ENCODE measurements at regions not wholly inside any gene's neighbourhood (a gene's known extent, or its start where the extent isn't known, plus 50 kb on each side); places are given as distances from the start of the nearest gene placed in this dataset.
"Not testable (repeated sequence)": the region's sequence is repeated elsewhere in the genome, so short reads cannot be mapped to it uniquely, and the experiment has no call there.

DNA sequence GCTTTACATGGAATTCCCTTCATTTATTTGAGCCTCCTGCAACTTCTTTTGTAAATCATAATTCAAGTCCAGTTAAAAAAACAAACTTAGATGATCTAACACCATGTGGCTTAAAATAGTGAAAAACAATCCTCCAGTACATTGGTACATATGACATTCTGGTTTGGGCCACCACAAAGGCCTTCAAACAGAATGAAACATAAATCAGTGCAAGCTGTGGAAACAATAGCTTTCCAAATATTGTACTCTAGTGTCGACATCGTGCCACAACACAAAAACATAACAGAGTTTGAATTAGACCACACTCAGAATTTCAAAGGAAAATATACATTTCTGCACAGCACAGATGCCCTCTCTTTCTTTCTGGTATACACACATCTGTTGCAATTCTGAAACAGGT, 751.3 kb downstream of the SLC6A15 start:
- Histone ChIP-seq H3K27ac (ENCODE audit: low read length) (no peak overlapping the region), H4K20me1 (ENCODE audit: insufficient read depth, low read length) (no peaks in the 10 kb centered on the region), H3K36me3 (replicated peaks; ENCODE audit: low read depth, low read length) (no peaks in the 10 kb centered on the region), H3K4me2 (ENCODE audit: low read length) (no peak overlapping the region), H2AFZ (ENCODE audit: low read depth, low read length) (no peak overlapping the region), H3K4me3 (ENCODE audit: low read length) (no peak overlapping the region), H3K9ac (ENCODE audit: low read length) (no peak overlapping the region), H3K79me2 (ENCODE audit: low read length) (no peaks in the 10 kb centered on the region), H3K27me3 (ENCODE audit: low read depth, low read length) (no peaks in the 10 kb centered on the region), H3K4me1 (ENCODE audit: low read length) (no peaks in the 10 kb centered on the region), H3K9me3 (ENCODE audit: insufficient read depth, low read length) (no peaks in the 10 kb centered on the region)
- TF ChIP-seq EZH2phosphoT487 (IDR thresholded peaks at IDR 0.05; ENCODE audit: low read depth) = no peak
- TF ChIP-seq, protein P1, sequence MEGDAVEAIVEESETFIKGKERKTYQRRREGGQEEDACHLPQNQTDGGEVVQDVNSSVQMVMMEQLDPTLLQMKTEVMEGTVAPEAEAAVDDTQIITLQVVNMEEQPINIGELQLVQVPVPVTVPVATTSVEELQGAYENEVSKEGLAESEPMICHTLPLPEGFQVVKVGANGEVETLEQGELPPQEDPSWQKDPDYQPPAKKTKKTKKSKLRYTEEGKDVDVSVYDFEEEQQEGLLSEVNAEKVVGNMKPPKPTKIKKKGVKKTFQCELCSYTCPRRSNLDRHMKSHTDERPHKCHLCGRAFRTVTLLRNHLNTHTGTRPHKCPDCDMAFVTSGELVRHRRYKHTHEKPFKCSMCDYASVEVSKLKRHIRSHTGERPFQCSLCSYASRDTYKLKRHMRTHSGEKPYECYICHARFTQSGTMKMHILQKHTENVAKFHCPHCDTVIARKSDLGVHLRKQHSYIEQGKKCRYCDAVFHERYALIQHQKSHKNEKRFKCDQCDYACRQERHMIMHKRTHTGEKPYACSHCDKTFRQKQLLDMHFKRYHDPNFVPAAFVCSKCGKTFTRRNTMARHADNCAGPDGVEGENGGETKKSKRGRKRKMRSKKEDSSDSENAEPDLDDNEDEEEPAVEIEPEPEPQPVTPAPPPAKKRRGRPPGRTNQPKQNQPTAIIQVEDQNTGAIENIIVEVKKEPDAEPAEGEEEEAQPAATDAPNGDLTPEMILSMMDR (IDR thresholded peaks at IDR 0.05; ENCODE audit: low read depth, low read length) = no peak

DNA sequence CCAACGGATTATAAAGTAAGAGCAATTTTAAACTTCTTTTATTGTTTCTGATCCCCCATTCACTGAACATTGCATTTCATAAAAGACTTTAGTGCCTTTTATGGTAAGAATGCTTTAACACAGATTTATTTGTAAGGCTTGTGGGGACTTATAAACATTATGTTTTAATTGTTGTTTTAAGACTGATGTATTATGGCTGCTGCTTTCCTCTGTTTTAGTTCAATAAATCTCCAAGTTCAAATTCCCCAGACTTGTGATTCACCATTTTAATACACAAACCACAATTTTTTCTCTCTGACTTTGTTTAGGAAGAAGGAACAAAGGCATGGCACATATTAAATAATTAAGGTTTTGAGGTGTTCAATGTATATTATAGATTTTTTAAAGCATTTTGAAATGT, 753.3 kb downstream of the SLC6A15 start:
- no peak for TF ChIP-seq EZH2phosphoT487 (IDR thresholded peaks at IDR 0.05; ENCODE audit: low read depth)
- TF ChIP-seq, protein P1 (IDR thresholded peaks at IDR 0.05; ENCODE audit: low read depth, low read length) = no peak
- H3K9ac ChIP-seq (ENCODE audit: low read length) = no peak overlapping the region
- H3K4me1 ChIP-seq (ENCODE audit: low read length) = no peaks in the 10 kb centered on the region
- H3K27me3 ChIP-seq (ENCODE audit: low read depth, low read length) = no peaks in the 10 kb centered on the region
- H3K79me2 ChIP-seq (ENCODE audit: low read length) = no peaks in the 10 kb centered on the region
- H3K36me3 ChIP-seq (replicated peaks; ENCODE audit: low read depth, low read length) = no peaks in the 10 kb centered on the region
- no peak overlapping the region for H3K27ac ChIP-seq (ENCODE audit: low read length)
- no peak overlapping the region for H3K4me3 ChIP-seq (ENCODE audit: low read length)
- H4K20me1 ChIP-seq (ENCODE audit: insufficient read depth, low read length) = no peaks in the 10 kb centered on the region
- H2AFZ ChIP-seq (ENCODE audit: low read depth, low read length) = no peak overlapping the region
- no peaks in the 10 kb centered on the region for H3K9me3 ChIP-seq (ENCODE audit: insufficient read depth, low read length)
- H3K4me2 ChIP-seq (ENCODE audit: low read length) = no peak overlapping the region

DNA sequence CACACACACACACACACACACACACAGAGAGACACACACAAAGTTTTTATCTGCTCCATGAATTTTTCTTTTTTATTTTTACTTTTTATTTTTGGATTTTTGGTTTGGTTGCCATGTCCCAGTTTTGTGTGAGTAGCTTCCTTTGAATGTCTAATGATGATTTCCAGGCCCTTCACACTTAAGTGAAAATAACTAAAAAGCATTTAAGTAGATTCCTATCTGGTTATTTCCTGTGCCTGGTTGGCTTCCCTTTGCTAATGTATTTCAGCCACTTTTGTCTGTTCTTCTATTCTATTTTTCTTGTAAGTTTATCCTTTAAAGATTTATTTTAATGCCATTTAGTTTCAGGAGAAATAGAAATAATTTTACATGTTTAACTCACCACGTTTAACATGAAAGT, 755.4 kb downstream of the SLC6A15 start:
- no peaks in the 10 kb centered on the region for H3K36me3 ChIP-seq (replicated peaks; ENCODE audit: low read depth, low read length)
- no peaks in the 10 kb centered on the region for H4K20me1 ChIP-seq (ENCODE audit: insufficient read depth, low read length)
- no peak overlapping the region for H2AFZ ChIP-seq (ENCODE audit: low read depth, low read length)
- H3K9ac ChIP-seq (ENCODE audit: low read length) = no peak overlapping the region
- H3K9me3 ChIP-seq (ENCODE audit: insufficient read depth, low read length) = no peaks in the 10 kb centered on the region
- no peaks in the 10 kb centered on the region for H3K27me3 ChIP-seq (ENCODE audit: low read depth, low read length)
- no peaks in the 10 kb centered on the region for H3K79me2 ChIP-seq (ENCODE audit: low read length)
- H3K27ac ChIP-seq (ENCODE audit: low read length) = no peak overlapping the region
- TF ChIP-seq, protein P1 (IDR thresholded peaks at IDR 0.05; ENCODE audit: low read depth, low read length) = no peak
- H3K4me2 ChIP-seq (ENCODE audit: low read length) = no peak overlapping the region
- H3K4me1 ChIP-seq (ENCODE audit: low read length) = no peaks in the 10 kb centered on the region
- H3K4me3 ChIP-seq (ENCODE audit: low read length) = no peak overlapping the region

DNA sequence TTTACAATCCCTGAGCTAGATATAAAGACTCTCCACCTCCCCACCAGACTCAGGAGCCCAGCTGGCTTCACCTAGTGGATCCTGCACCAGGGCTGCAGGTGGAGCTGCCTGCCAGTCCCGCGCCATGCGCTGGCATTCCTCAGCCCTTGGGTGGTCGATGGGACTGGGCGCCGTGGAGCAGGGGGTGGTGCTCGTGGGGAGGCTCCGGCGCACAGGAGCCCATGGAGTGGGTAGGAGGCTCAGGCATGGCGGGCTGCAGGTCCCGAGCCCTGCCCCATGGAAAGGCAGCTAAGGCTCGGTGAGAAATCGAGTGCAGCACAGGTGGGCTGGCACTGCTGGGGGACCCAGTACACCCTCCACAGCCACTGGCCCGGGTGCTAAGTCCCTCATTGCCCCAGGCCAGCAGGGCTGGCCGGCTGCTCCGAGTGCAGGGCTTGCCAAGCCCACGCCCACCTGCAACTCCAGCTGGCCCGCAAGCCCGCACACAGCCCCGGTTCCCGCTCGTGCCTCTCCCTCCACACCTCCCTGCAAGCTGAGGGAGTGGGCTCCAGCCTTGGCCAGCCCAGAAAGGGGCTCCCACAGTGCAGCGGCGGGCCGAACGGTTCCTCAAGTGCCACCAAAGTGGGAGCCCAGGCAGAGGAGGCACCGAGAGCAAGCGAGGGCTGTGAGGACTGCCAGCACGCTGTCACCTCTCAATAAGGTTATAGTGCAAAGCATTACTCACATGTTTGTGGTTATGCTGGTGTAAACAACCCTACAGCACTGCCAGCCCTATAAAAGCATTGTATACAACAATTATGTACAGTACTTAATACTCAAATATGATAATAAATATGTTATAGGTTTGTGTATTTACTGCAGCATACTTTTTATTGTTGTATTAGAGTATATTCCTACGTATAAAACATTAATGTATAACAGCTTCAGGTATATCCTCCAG, 757.3 kb downstream of the SLC6A15 start:
- H3K4me1 ChIP-seq (ENCODE audit: low read length); H3K9me3 ChIP-seq (ENCODE audit: insufficient read depth, low read length); H3K27me3 ChIP-seq (ENCODE audit: low read depth, low read length); H3K36me3 ChIP-seq (replicated peaks; ENCODE audit: low read depth, low read length); H4K20me1 ChIP-seq (ENCODE audit: insufficient read depth, low read length); H2AFZ ChIP-seq (ENCODE audit: low read depth, low read length); H3K9ac ChIP-seq (ENCODE audit: low read length); H3K79me2 ChIP-seq (ENCODE audit: low read length); H3K27ac ChIP-seq (ENCODE audit: low read length); H3K4me3 ChIP-seq (ENCODE audit: low read length); H3K4me2 ChIP-seq (ENCODE audit: low read length): not testable (repeated sequence)

DNA sequence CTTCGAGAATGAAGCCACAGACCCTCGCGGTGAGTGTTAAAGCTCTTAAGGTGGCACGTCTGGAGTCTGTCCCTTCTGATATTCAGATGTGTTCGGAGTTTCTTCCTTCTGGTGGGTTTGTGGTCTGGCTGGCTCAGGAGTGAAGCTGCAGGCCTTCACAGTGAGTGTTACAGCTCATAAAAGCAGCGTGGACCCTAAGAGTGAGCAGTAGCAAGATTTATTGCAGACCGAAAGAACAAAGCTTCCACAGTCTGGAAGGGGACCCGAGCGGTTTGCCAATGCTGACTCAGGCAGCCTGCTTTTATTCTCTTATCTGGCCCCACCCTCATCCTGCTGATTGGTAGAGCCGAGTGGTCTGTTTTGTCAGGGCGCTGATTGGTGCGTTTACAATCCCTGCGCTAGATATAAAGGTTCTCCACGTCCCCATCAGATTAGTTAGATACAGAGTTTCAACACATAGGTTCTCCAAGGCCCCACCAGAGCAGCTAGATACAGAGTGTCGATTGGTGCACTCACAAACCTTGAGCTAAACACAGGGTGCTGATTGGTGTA, 758.1 kb downstream of the SLC6A15 start:
- not testable (repeated sequence) for H3K4me2 ChIP-seq (ENCODE audit: low read length); H3K79me2 ChIP-seq (ENCODE audit: low read length); H3K4me3 ChIP-seq (ENCODE audit: low read length); H3K27ac ChIP-seq (ENCODE audit: low read length); H3K9ac ChIP-seq (ENCODE audit: low read length); H3K27me3 ChIP-seq (ENCODE audit: low read depth, low read length); H3K4me1 ChIP-seq (ENCODE audit: low read length); H2AFZ ChIP-seq (ENCODE audit: low read depth, low read length); H3K9me3 ChIP-seq (ENCODE audit: insufficient read depth, low read length); H4K20me1 ChIP-seq (ENCODE audit: insufficient read depth, low read length); H3K36me3 ChIP-seq (replicated peaks; ENCODE audit: low read depth, low read length)
